GM12873 (cell line): ENCODE measurements at regions not wholly inside any gene's neighbourhood (a gene's known extent, or its start where the extent isn't known, plus 50 kb on each side); places are given as distances from the start of the nearest gene placed in this dataset.
A peak's percentile ranks its signal among the peaks of the same experiment; 100 is the strongest.

Experiments used
- CTCF ChIP-seq: IDR thresholded peaks from 2 replicates; pipeline ENCODE4 v1.5.1; 2012; ENCODE audit warnings: low read depth, mild to moderate bottlenecking, moderate library complexity, low read length, control low read depth; ENCODE audit not compliant: insufficient read depth; ENCODE audit errors: missing control alignments

GRCh38 chr12:39165338-39165737 lies 259.9 kb upstream of the CPNE8 start:
- TF ChIP-seq CTCF, result no peak

GRCh38 chr12:39161465-39162085 lies 256.2 kb upstream of the CPNE8 start:
- TF ChIP-seq CTCF, result no peak

GRCh38 chr12:39157696-39158342 lies 252.4 kb upstream of the CPNE8 start:
- no peak for TF ChIP-seq CTCF

GRCh38 chr12:39145175-39145999 lies 240.0 kb upstream of the CPNE8 start:
- peak; percentile 74 for TF ChIP-seq CTCF

- no peak for TF ChIP-seq CTCF
These were observed 239.2 kb upstream of the CPNE8 start for GRCh38 chr12:39144613-39145061.

GRCh38 chr12:39138268-39138667 lies 232.9 kb upstream of the CPNE8 start:
- no peak for TF ChIP-seq CTCF

- no peak for TF ChIP-seq CTCF
These were observed 222.0 kb upstream of the CPNE8 start for GRCh38 chr12:39127401-39127800.
